HG03280 (cell line): ENCODE measurements at regions not wholly inside any gene's neighbourhood (a gene's known extent, or its start where the extent isn't known, plus 50 kb on each side); places are given as distances from the start of the nearest gene placed in this dataset.

Experiments used
- ATAC-seq: cut with Tn5 transposase; IDR thresholded peaks from one replicate; pipeline ENCODE4 v1.9.1; 2021; ENCODE audit warnings: mild to moderate bottlenecking, moderate library complexity; ENCODE audit not compliant: unreplicated experiment

DNA sequence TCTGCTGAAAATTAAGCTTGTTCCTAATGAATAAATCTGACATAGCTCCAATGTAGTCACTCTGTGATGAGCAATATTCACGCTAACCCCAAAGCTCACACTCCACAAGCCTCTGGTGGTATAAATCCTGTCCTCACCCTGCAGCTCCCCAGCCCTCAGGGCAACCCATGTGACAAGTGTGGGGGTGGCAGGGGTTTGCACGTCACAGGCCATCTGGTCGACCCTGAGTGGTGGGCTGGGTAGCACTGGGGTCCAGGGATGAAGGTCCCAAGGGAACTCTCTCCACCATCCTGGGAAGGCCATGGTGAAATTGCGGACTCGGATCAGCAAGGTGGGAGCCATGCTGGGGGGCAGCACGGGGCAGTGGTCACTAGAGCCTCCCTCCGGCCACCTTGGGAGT is 100.0 kb upstream of the SOX1 start:
- ATAC-seq = no peak

GRCh38 chr13:111967572-111968201 is 99.3 kb upstream of the SOX1 start:
- ATAC-seq = no peak

DNA sequence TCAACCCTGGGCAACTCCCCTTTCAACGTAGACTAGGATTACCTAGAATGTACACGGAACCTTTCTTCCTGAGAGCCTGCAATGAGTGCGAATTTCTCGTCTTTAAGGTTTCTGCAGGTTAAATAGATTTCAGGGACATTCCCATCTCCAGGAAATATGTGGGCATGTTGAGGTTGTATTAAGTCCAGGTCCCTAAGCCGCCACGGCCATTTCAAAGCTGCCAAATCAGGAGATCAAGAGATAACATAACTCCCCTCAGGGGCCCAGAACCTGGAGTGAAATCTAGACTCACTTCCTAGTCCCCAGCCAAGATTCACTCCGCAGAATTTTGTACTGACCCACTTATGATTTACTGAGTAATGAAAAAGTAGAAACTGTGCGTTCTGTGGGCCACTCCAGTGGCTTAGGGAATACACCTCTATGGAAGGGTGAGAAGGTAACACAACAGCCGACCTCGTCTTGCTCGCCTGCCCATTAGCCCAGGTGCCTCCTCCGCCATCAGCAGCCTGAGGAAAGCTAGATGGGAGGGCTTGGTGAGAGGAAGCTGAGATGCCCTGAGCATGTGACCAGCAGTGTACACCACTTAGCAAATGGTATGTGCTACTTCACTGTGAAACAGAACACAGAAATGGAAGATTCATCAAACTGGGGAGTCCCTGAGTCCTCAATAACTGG is 98.5 kb upstream of the SOX1 start:
- no peak for ATAC-seq

GRCh38 chr13:111969551-111970135 is 97.3 kb upstream of the SOX1 start:
- ATAC-seq = no peak

DNA sequence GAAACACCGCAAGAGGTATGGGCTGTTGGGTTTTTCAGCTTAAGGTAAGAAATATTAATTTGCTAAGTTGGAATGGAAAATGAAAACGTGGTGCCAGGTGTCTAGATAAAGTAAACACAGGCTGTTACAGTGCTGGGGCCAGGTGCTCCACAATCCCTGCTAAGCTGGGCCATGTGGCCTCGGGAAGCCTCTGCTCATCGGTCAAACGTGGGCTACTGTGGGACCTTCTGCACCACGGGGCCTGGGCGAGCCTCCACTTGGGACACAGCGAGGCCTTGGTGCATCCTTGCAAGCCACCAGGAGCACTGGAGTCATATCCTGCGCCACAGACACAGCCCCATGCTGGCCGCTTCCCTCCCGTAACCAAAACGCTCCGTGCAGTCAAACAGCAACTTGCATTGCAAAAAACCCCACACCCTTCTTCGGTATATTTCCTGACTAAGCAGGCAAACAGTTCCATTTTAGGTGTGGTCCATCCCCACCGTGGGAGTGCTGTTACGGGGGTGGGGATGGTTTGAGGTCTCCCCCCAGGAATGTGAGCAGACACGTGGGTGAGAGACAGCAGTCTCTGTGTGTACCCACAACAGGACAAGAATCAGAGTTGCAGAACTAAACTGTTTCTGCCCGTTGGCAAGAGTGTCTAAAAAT is 96.3 kb upstream of the SOX1 start:
- no peak for ATAC-seq

GRCh38 chr13:111971891-111972780 is 94.8 kb upstream of the SOX1 start:
- no peak for ATAC-seq

GRCh38 chr13:111973186-111973585 is 93.8 kb upstream of the SOX1 start:
- no peak for ATAC-seq

DNA sequence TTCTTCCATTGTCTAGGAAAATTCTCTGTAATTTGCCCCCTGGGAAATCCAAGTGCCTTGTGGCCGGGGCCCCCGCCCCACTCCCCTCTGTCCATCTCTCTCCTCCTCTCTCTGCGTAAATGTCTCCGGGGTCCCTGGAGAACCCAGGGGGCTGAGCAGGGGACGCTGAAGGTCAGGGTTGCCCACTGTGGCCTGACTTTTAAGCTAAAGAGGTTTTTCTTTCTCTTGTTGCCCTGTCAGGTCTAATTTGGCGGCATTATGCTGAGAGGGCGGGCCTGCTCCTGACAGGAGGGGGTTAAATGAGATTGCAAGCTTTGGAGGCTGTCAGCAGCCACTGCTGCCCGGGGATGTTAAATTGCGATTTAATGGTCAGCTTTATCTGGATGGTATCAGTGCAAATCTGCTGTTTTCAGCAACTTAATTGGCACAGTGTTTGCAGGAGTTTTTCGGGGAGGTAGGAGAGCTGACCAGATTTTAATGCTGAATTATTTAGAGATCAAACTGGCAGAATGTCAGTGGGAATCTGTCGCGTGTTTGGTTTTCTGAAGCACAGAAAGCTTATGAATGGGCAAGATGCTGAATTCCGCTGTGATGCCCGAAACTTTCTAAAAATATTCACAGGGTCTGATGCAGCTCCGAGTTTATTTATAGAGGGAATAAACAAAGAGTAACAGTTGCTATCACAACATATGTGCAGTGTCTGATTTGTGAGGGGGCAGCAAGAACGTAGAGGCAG is 93.2 kb upstream of the SOX1 start:
- no peak for ATAC-seq

DNA sequence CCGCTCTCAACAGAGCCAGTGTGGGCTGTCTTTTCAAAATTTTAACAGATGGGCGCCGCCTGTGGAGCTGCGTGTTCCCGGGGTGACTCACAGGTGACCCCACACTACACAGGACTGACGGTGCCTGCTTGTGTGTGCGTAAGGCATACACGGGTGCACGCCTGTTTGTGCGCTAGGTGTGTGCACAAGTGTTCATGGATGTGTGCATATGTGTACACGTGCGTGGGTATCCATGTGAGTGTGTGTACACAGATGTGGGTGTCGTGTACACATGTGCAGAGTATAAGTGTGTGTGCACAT is 92.7 kb upstream of the SOX1 start:
- no peak for ATAC-seq

GRCh38 chr13:111975539-111976473 is 91.1 kb upstream of the SOX1 start:
- no peak for ATAC-seq

- ATAC-seq = no peak
Observed at GRCh38 chr13:111976474-111977178, 90.3 kb upstream of the SOX1 start.

- ATAC-seq = no peak
Observed at GRCh38 chr13:111977179-111977506, 89.8 kb upstream of the SOX1 start.

DNA sequence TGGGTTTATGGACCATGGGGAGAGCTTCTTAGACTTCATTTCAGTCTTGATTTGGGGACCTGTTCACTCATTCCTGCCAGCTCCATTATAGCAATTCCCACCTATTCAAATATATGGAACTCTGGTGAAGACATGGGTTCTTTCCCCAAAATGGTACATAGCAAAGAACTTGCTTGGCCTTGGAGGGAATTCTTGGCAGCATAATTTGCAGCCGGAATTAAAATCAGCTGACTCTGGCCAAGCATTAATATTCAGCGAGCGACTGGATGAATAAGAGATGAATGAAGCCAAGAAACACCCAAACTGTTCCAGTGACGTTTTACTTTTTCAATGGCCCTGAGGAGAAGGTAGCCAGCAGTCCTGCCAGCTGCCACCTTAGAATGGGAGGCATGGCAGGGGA is 88.4 kb upstream of the SOX1 start:
- ATAC-seq = no peak

- ATAC-seq = no peak
Observed at GRCh38 chr13:111980146-111980929, 86.6 kb upstream of the SOX1 start.

- ATAC-seq = no peak
Observed at GRCh38 chr13:111981006-111981405, 85.9 kb upstream of the SOX1 start.

GRCh38 chr13:111981446-111982165 is 85.3 kb upstream of the SOX1 start:
- ATAC-seq = no peak

DNA sequence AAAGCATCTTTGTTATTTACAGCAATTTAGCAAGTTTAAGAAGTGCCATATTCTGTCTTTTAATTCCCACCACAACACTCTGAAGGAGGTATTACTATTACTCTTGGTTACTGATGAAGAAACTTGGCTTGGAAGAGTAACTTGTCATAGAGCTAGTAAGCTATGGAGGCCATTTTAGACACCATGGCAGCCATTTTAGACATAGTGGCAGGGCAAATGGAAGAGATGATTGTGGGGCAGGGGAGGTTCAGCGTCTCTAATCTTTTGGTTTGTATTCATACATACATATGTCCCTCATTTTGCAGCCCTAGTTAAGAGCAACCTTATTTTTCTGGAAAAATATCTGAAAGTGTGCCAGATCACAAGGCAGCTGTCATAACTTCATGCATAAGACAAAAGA is 82.6 kb upstream of the SOX1 start:
- no peak for ATAC-seq

DNA sequence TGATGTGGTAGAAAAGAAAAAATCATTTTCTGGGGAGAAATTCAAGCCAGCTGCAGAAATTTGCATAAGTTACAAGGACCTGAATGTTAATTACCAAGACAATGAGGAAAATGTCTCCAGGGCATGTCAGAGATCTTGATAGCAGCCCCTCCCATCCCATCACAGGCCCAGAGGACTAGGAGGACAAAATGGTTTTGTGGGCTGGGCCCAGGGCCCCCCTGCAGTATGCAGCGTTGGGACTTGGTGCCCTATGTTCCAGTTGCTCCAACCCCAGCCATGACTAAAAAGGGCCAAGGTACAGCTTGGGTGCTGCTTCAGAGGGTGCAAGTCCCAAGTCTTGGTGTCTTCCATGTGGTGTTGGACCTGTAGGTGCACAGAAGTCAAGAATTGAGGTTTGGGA is 76.6 kb upstream of the SOX1 start:
- ATAC-seq = no peak
